Liver (tissue), 8 donors: ENCODE measurements at regions not wholly inside any gene's neighbourhood (a gene's known extent, or its start where the extent isn't known, plus 50 kb on each side); places are given as distances from the start of the nearest gene placed in this dataset.

ENCODE experiments used
- DNase-seq: peaks from one replicate; pipeline ENCODE4 v3.0.0-alpha.2; 2017; ENCODE audit warnings: low spot score
- H3K27ac ChIP-seq, 2 donors: one replicate each; pipeline ENCODE4 v1.7.0; 2013; ENCODE audit warnings: inconsistent platforms in 2 of 2, low read length in 2 of 2, control low read depth in 1 of 2, low read depth in 1 of 2, mild to moderate bottlenecking in 1 of 2
- H3K27me3 ChIP-seq, 4 donors: one replicate each; pipeline versions ENCODE4 v1.6.1 to v1.7.0; 2013; ENCODE audit warnings: low read length in 3 of 4, inconsistent platforms in 1 of 4, mild to moderate bottlenecking in 1 of 4, moderate library complexity in 1 of 4; ENCODE audit not compliant: control insufficient read depth in 4 of 4, insufficient read depth in 4 of 4
- H3K36me3 ChIP-seq, 4 donors: one replicate each; pipeline versions ENCODE4 v1.6.1 to v1.7.0; 2013; ENCODE audit warnings: low read length in 3 of 4, mild to moderate bottlenecking in 3 of 4, low read depth in 1 of 4, moderate library complexity in 1 of 4; ENCODE audit not compliant: control insufficient read depth in 4 of 4, insufficient read depth in 3 of 4
- H3K4me1 ChIP-seq, 4 donors: one replicate each; pipeline versions ENCODE4 v1.6.1 to v1.7.0; 2013; ENCODE audit warnings: low read length in 3 of 4, mild to moderate bottlenecking in 3 of 4, moderate library complexity in 1 of 4; ENCODE audit not compliant: control insufficient read depth in 4 of 4, insufficient read depth in 4 of 4
- H3K4me3 ChIP-seq, 3 donors: one replicate each; pipeline versions ENCODE4 v1.6.1 to v1.7.0; 2013; ENCODE audit warnings: low read length in 3 of 3, control low read depth in 1 of 3, low read depth in 1 of 3, mild to moderate bottlenecking in 1 of 3
- H3K9ac ChIP-seq, 2 donors: one replicate each; pipeline ENCODE4 v1.7.0; 2013; ENCODE audit warnings: low read length in 2 of 2, mild to moderate bottlenecking in 2 of 2, moderate library complexity in 2 of 2, control low read depth in 1 of 2, low read depth in 1 of 2
- H3K9me3 ChIP-seq, 4 donors: one replicate each; pipeline versions ENCODE4 v1.6.1 to v1.7.0; 2013; ENCODE audit warnings: low read length in 3 of 4; ENCODE audit not compliant: control insufficient read depth in 4 of 4
- CTCF ChIP-seq: fragments of 150-350 bp; IDR thresholded peaks from 2 replicates; pipeline ENCODE4 v1.5.1; 2017; ENCODE audit warnings: improper control_type of control experiment, low read depth, low read length; ENCODE audit not compliant: missing input control
- EGR1 ChIP-seq, 2 donors: IDR thresholded peaks; 2 replicates each; pipeline ENCODE4 v1.6.1; 2016 to 2018; ENCODE audit warnings: antibody characterized with exemption in 2 of 2, low read depth in 2 of 2
- FOXA1 ChIP-seq: IDR thresholded peaks from 2 replicates; pipeline ENCODE4 v1.6.1; 2016; ENCODE audit warnings: antibody characterized with exemption
- FOXA2 ChIP-seq: IDR thresholded peaks from 2 replicates; pipeline ENCODE4 v1.6.1; 2016; ENCODE audit warnings: antibody characterized with exemption
- GABPA ChIP-seq, 2 donors: IDR thresholded peaks in 1 of 2; conservative IDR thresholded peaks in 1 of 2; 2 replicates each; pipeline ENCODE4 v1.6.1; 2016; ENCODE audit warnings: antibody characterized with exemption in 2 of 2, mild to moderate bottlenecking in 1 of 2, moderate library complexity in 1 of 2
- HNF4A ChIP-seq, 2 donors: conservative IDR thresholded peaks; 2 replicates each; pipeline ENCODE4 v1.6.1; 2016; ENCODE audit warnings: antibody characterized with exemption in 2 of 2, mild to moderate bottlenecking in 2 of 2
- HNF4G ChIP-seq: IDR thresholded peaks from 2 replicates; pipeline ENCODE4 v1.6.1; 2016; ENCODE audit warnings: antibody characterized with exemption
- JUND ChIP-seq, 2 donors: IDR thresholded peaks; 2 replicates each; pipeline ENCODE4 v1.6.1; 2016; ENCODE audit warnings: antibody characterized with exemption in 2 of 2
- MAX ChIP-seq: IDR thresholded peaks from 2 replicates; pipeline ENCODE4 v1.6.1; 2016; ENCODE audit warnings: antibody characterized with exemption
- NR2F2 ChIP-seq: IDR thresholded peaks from 2 replicates; pipeline ENCODE4 v1.6.1; 2016; ENCODE audit warnings: antibody characterized with exemption
- RAD21 ChIP-seq, 2 donors: IDR thresholded peaks; 2 replicates each; pipeline ENCODE4 v1.6.1; 2016; ENCODE audit warnings: antibody characterized with exemption in 2 of 2, mild to moderate bottlenecking in 2 of 2
- REST ChIP-seq: IDR thresholded peaks from 2 replicates; pipeline ENCODE4 v1.6.1; 2016; ENCODE audit warnings: antibody characterized with exemption, mild to moderate bottlenecking
- RXRA ChIP-seq, 2 donors: IDR thresholded peaks; 2 replicates each; pipeline ENCODE4 v1.6.1; 2017 to 2018; ENCODE audit warnings: antibody characterized with exemption in 2 of 2, mild to moderate bottlenecking in 1 of 2
- SP1 ChIP-seq: IDR thresholded peaks from 2 replicates; pipeline ENCODE4 v1.6.1; 2018; ENCODE audit warnings: antibody characterized with exemption, mild to moderate bottlenecking
- ZBTB33 ChIP-seq: IDR thresholded peaks from 2 replicates; pipeline ENCODE4 v1.6.1; 2016; ENCODE audit warnings: antibody characterized with exemption
- WGBS: extraction: QIAGEN DNeasy Blood & Tissue Kit; methylation state at CpG from one replicate; pipeline ENCODE4 v1.1.7; 2013; 5-methylcytosine and 5-hydroxymethylcytosine counted together
- donor health status: healthy.
- donor health status: healthy.
- donor health status: healthy.
- donor health status: healthy.
- donor health status: healthy.

GRCh38 chr18:52227536-52227935, 112.5 kb upstream of the DCC start (continued):
- TF ChIP-seq CTCF (no peak), FOXA2 (no peak), RAD21 (IDR thresholded peaks at IDR 0.05) (no peak), NR2F2 (no peak)

GRCh38 chr18:52228166-52228565, 111.8 kb upstream of the DCC start:
- Histone ChIP-seq H3K9ac (no peak overlapping the region), H3K27ac (no peak overlapping the region), H3K4me3 (no peak overlapping the region), H3K36me3 (no peaks in the 10 kb centered on the region), H3K9me3 (no peaks in the 10 kb centered on the region), H3K4me1 (no peaks in the 10 kb centered on the region), H3K27me3 (no peaks in the 10 kb centered on the region)
- no peak for DNase-seq
- TF ChIP-seq NR2F2 (no peak), REST (no peak), GABPA (IDR thresholded peaks at IDR 0.05 in 1 of 2, conservative IDR thresholded peaks at IDR 0.05 in 1 of 2) (no peak), RAD21 (IDR thresholded peaks at IDR 0.05) (no peak), RXRA (IDR thresholded peaks at IDR 0.05) (no peak), HNF4A (conservative IDR thresholded peaks at IDR 0.05) (no peak), JUND (IDR thresholded peaks at IDR 0.05) (no peak)
- 72% methylated on average over 3 of the region's 3 CpGs for WGBS

- Histone ChIP-seq H3K27ac (no peak overlapping the region), H3K4me3 (no peak overlapping the region), H3K9me3 (no peaks in the 10 kb centered on the region), H3K36me3 (no peaks in the 10 kb centered on the region), H3K9ac (no peak overlapping the region), H3K4me1 (no peaks in the 10 kb centered on the region), H3K27me3 (peaks cover 0 to 5% (median 1%) of the 10 kb centered on the region in 4 donors)
- no peak for TF ChIP-seq EGR1 (IDR thresholded peaks at IDR 0.05; ENCODE audit: low read depth in 2 of 2)
- TF ChIP-seq JUND (IDR thresholded peaks at IDR 0.05): no peak
- no peak for TF ChIP-seq NR2F2
- TF ChIP-seq SP1: no peak
- no peak for TF ChIP-seq HNF4G
- no peak for TF ChIP-seq RXRA (IDR thresholded peaks at IDR 0.05)
- no peak for TF ChIP-seq REST
- TF ChIP-seq FOXA2: no peak
- TF ChIP-seq HNF4A (conservative IDR thresholded peaks at IDR 0.05): no peak
- TF ChIP-seq ZBTB33: no peak
- no peak for TF ChIP-seq FOXA1
- TF ChIP-seq GABPA (IDR thresholded peaks at IDR 0.05 in 1 of 2, conservative IDR thresholded peaks at IDR 0.05 in 1 of 2): no peak
- TF ChIP-seq MAX: no peak
- no peak for TF ChIP-seq RAD21 (IDR thresholded peaks at IDR 0.05)
- no peak for DNase-seq
- 76% methylated on average over 1 of the region's 1 CpG for WGBS
Observed at GRCh38 chr18:52236131-52236530, 103.9 kb upstream of the DCC start.
